Activated CD8-positive, alpha-beta T cell treated with anti-CD3 and anti-CD28 coated beads for 36 hours (primary cell): ENCODE measurements at regions not wholly inside any gene's neighbourhood (a gene's known extent, or its start where the extent isn't known, plus 50 kb on each side); places are given as distances from the start of the nearest gene placed in this dataset.

Experiments
- ATAC-seq: fragments of 200-7000 bp; cut with Tn5 transposase; one replicate; pipeline ENCODE4 v1.10.0; 2021; ENCODE audit warnings: mild to moderate bottlenecking, moderate library complexity
- CTCF ChIA-PET: fragments of 350-600 bp; sonication (Branson Sonifier 250); formaldehyde crosslinking; loops from one replicate; lab custom pipeline; 2021; ENCODE audit warnings: antibody characterized with exemption; lab: Charles Lee
- POLR2A ChIA-PET: fragments of 350-600 bp; sonication (Branson Sonifier 250); formaldehyde crosslinking; loops from one replicate; lab custom pipeline; 2021; ENCODE audit warnings: antibody characterized with exemption; lab: Charles Lee
- DNase-seq: peaks from one replicate; pipeline ENCODE4 v3.0.0-alpha.2; 2020
- H3K27ac Mint-ChIP-seq: one replicate; pipeline ENCODE4 v1.8.0; 2021; ENCODE audit warnings: mild to moderate bottlenecking, mixed read lengths
- H3K27me3 Mint-ChIP-seq: one replicate; pipeline ENCODE4 v1.8.0; 2021; ENCODE audit warnings: mixed read lengths
- H3K36me3 Mint-ChIP-seq: one replicate; pipeline ENCODE4 v1.8.0; 2021; ENCODE audit warnings: low read depth, mixed read lengths
- H3K4me1 Mint-ChIP-seq: one replicate; pipeline ENCODE4 v1.8.0; 2021; ENCODE audit warnings: low read depth, mixed read lengths
- H3K4me3 Mint-ChIP-seq: one replicate; pipeline ENCODE4 v1.8.0; 2021; ENCODE audit warnings: mild to moderate bottlenecking, moderate library complexity, mixed read lengths
- H3K9me3 Mint-ChIP-seq: one replicate; pipeline ENCODE4 v1.8.0; 2021; ENCODE audit warnings: mixed read lengths
- CTCF ChIP-seq: fragments of 200-600 bp; IDR thresholded peaks from one replicate; pipeline ENCODE4 v1.8.0; 2022; ENCODE audit warnings: antibody characterized with exemption, mild to moderate bottlenecking
- intact Hi-C: fragments of 100-400 bp; cut with micrococcal nuclease; formaldehyde crosslinking; loops from one replicate; pipeline ENCODE4 v1.10.0; 2022

GRCh38 chr4:132707955-132708354 lies 441.1 kb upstream of the PCDH10 start:
- Mint-ChIP-seq H3K27ac (no peak overlapping the region), H3K27me3 (no peaks in the 10 kb centered on the region), H3K4me3 (no peak overlapping the region), H3K36me3 (no peaks in the 10 kb centered on the region), H3K4me1 (no peaks in the 10 kb centered on the region), H3K9me3 (peaks cover 2% of the 10 kb centered on the region)
- POLR2A ChIA-PET: no interaction called here
- CTCF ChIA-PET: no interaction called here
- no peak for TF ChIP-seq CTCF
- ATAC-seq (no peak), DNase-seq (no peak)
- intact Hi-C loops: no loop called here

GRCh38 chr4:132709056-132709455 lies 440.0 kb upstream of the PCDH10 start:
- no peak overlapping the region for H3K4me3 Mint-ChIP-seq
- no peak for DNase-seq
- intact Hi-C loops: no loop called here
- CTCF ChIA-PET: no interaction called here
- no peak overlapping the region for H3K27ac Mint-ChIP-seq
- peaks cover 4% of the 10 kb centered on the region for H3K9me3 Mint-ChIP-seq
- no peaks in the 10 kb centered on the region for H3K27me3 Mint-ChIP-seq
- H3K4me1 Mint-ChIP-seq: no peaks in the 10 kb centered on the region
- H3K36me3 Mint-ChIP-seq: no peaks in the 10 kb centered on the region
- TF ChIP-seq CTCF: no peak
- no peak for ATAC-seq
- POLR2A ChIA-PET: no interaction called here

- no peak for TF ChIP-seq CTCF
- POLR2A ChIA-PET: no interaction called here
- H3K9me3 Mint-ChIP-seq: peaks cover 4% of the 10 kb centered on the region
- no peaks in the 10 kb centered on the region for H3K27me3 Mint-ChIP-seq
- no peaks in the 10 kb centered on the region for H3K4me1 Mint-ChIP-seq
- CTCF ChIA-PET: no interaction called here
- intact Hi-C loops: no loop called here
- no peak overlapping the region for H3K27ac Mint-ChIP-seq
- H3K36me3 Mint-ChIP-seq: no peaks in the 10 kb centered on the region
- DNase-seq (no peak), ATAC-seq (no peak)
- H3K4me3 Mint-ChIP-seq: no peak overlapping the region
These were observed 438.1 kb upstream of the PCDH10 start for GRCh38 chr4:132710971-132711370.

GRCh38 chr4:132737344-132737743 lies 411.8 kb upstream of the PCDH10 start:
- intact Hi-C loops: no loop called here
- Mint-ChIP-seq H3K9me3 (peaks cover 2% of the 10 kb centered on the region), H3K27me3 (no peaks in the 10 kb centered on the region), H3K36me3 (no peaks in the 10 kb centered on the region), H3K4me1 (no peaks in the 10 kb centered on the region), H3K4me3 (no peak overlapping the region), H3K27ac (no peak overlapping the region)
- ChIA-PET POLR2A (no interaction called here), CTCF (no interaction called here)
- TF ChIP-seq CTCF: no peak
- DNase-seq: no peak
- ATAC-seq: no peak

- Mint-ChIP-seq H3K4me3 (no peak overlapping the region), H3K4me1 (no peaks in the 10 kb centered on the region), H3K36me3 (no peaks in the 10 kb centered on the region), H3K27me3 (no peaks in the 10 kb centered on the region), H3K9me3 (no peaks in the 10 kb centered on the region), H3K27ac (no peak overlapping the region)
- ChIA-PET POLR2A (no interaction called here), CTCF (no interaction called here)
- DNase-seq: no peak
- intact Hi-C loops: no loop called here
- ATAC-seq: no peak
- no peak for TF ChIP-seq CTCF
These were observed 389.8 kb upstream of the PCDH10 start for GRCh38 chr4:132759199-132759780.
